ENCODE measurements at regions not wholly inside any gene's neighbourhood (a gene's known extent, or its start where the extent isn't known, plus 50 kb on each side); places are given as distances from the start of the nearest gene placed in this dataset.

GRCh38 chr6:51323056-51323455 lies 504.4 kb downstream of the TFAP2B start:
- Mint-ChIP-seq H3K4me3 (no peak overlapping the region), H3K27me3 (ENCODE audit: low read depth) (no peaks in the 10 kb centered on the region), H3K4me1 (no peaks in the 10 kb centered on the region), H3K27ac (no peak overlapping the region), H3K9me3 (peaks cover 2% of the 10 kb centered on the region), H3K36me3 (ENCODE audit: low read depth) (no peaks in the 10 kb centered on the region)
- no peak for TF ChIP-seq CTCF (IDR thresholded peaks at IDR 0.05; ENCODE audit: unreplicated experiment in 3 of 3)

DNA sequence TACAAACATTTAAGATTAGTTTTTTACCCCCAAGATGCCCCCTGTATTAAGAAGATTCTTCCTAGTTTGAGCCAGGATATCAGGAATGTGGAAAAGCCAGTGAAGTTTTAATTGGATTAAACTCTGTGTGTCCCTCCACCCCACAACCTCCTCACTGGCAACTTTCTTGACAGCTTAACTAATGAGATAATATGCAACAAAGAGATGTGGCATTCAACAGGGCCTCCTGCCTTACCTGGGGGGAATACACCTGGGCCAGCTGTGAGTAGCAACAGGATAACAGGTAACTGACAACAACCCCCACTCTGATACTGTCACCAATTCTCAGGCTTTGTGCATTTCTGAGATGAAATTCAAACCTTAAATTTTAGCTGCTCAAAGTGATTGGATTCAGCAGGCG lies 512.3 kb downstream of the TFAP2B start:
- peaks cover 2% of the 10 kb centered on the region for H3K9me3 Mint-ChIP-seq
- no peaks in the 10 kb centered on the region for H3K27me3 Mint-ChIP-seq (ENCODE audit: low read depth)
- no peak overlapping the region for H3K27ac Mint-ChIP-seq
- H3K36me3 Mint-ChIP-seq (ENCODE audit: low read depth) = no peaks in the 10 kb centered on the region
- no peak for TF ChIP-seq CTCF (IDR thresholded peaks at IDR 0.05; ENCODE audit: unreplicated experiment in 3 of 3)
- no peak overlapping the region for H3K4me3 Mint-ChIP-seq
- H3K4me1 Mint-ChIP-seq = no peaks in the 10 kb centered on the region

GRCh38 chr6:51335543-51335942 lies 516.9 kb downstream of the TFAP2B start:
- no peaks in the 10 kb centered on the region for H3K27me3 Mint-ChIP-seq (ENCODE audit: low read depth)
- no peak overlapping the region for H3K27ac Mint-ChIP-seq
- H3K9me3 Mint-ChIP-seq = peaks cover 2% of the 10 kb centered on the region
- H3K4me1 Mint-ChIP-seq = no peaks in the 10 kb centered on the region
- no peak for TF ChIP-seq CTCF (IDR thresholded peaks at IDR 0.05; ENCODE audit: unreplicated experiment in 3 of 3)
- H3K4me3 Mint-ChIP-seq = no peak overlapping the region
- H3K36me3 Mint-ChIP-seq (ENCODE audit: low read depth) = no peaks in the 10 kb centered on the region

GRCh38 chr6:51336185-51336584 lies 517.5 kb downstream of the TFAP2B start:
- Mint-ChIP-seq H3K9me3 (peaks cover 2% of the 10 kb centered on the region), H3K36me3 (ENCODE audit: low read depth) (no peaks in the 10 kb centered on the region), H3K4me1 (no peaks in the 10 kb centered on the region), H3K4me3 (no peak overlapping the region), H3K27ac (no peak overlapping the region), H3K27me3 (ENCODE audit: low read depth) (no peaks in the 10 kb centered on the region)
- no peak for TF ChIP-seq CTCF (IDR thresholded peaks at IDR 0.05; ENCODE audit: unreplicated experiment in 3 of 3)

GRCh38 chr6:51337277-51337676 lies 518.6 kb downstream of the TFAP2B start:
- Mint-ChIP-seq H3K27me3 (ENCODE audit: low read depth) (no peaks in the 10 kb centered on the region), H3K4me3 (no peak overlapping the region), H3K9me3 (peaks cover 2% of the 10 kb centered on the region), H3K36me3 (ENCODE audit: low read depth) (no peaks in the 10 kb centered on the region), H3K4me1 (no peaks in the 10 kb centered on the region), H3K27ac (no peak overlapping the region)
- no peak for TF ChIP-seq CTCF (IDR thresholded peaks at IDR 0.05; ENCODE audit: unreplicated experiment in 3 of 3)

- no peaks in the 10 kb centered on the region for H3K27me3 Mint-ChIP-seq (ENCODE audit: low read depth)
- peaks cover 2% of the 10 kb centered on the region for H3K9me3 Mint-ChIP-seq
- H3K4me3 Mint-ChIP-seq = no peak overlapping the region
- no peaks in the 10 kb centered on the region for H3K36me3 Mint-ChIP-seq (ENCODE audit: low read depth)
- TF ChIP-seq CTCF (IDR thresholded peaks at IDR 0.05; ENCODE audit: unreplicated experiment in 3 of 3) = no peak
- no peaks in the 10 kb centered on the region for H3K4me1 Mint-ChIP-seq
- no peak overlapping the region for H3K27ac Mint-ChIP-seq
Measured at GRCh38 chr6:51339108-51339507, 520.4 kb downstream of the TFAP2B start.

Data from nephron (organoid).